Ishikawa (cell line): ENCODE measurements at regions not wholly inside any gene's neighbourhood (a gene's known extent, or its start where the extent isn't known, plus 50 kb on each side); places are given as distances from the start of the nearest gene placed in this dataset.
A peak's percentile ranks its signal among the peaks of the same experiment; 100 is the strongest.

Source experiments
- CEBPB ChIP-seq: IDR thresholded peaks from 2 replicates; pipeline ENCODE4 v1.6.1; 2012
- CREB1 ChIP-seq: IDR thresholded peaks from 2 replicates; pipeline ENCODE4 v1.6.1; 2012; ENCODE audit warnings: low read depth
- EGR1 ChIP-seq: IDR thresholded peaks from 2 replicates; pipeline ENCODE4 v1.6.1; 2012
- EP300 ChIP-seq: IDR thresholded peaks from 2 replicates; pipeline ENCODE4 v1.6.1; 2012; ENCODE audit warnings: borderline replicate concordance
- FOXM1 ChIP-seq: IDR thresholded peaks from 2 replicates; pipeline ENCODE4 v1.6.1; 2012; ENCODE audit warnings: low read depth, borderline replicate concordance
- MAX ChIP-seq: IDR thresholded peaks from 2 replicates; pipeline ENCODE4 v1.6.1; 2012
- NFIC ChIP-seq: IDR thresholded peaks from 2 replicates; pipeline ENCODE4 v1.6.1; 2012
- RAD21 ChIP-seq: IDR thresholded peaks from 2 replicates; pipeline ENCODE4 v1.6.1; 2012; ENCODE audit warnings: low read depth
- TAF1 ChIP-seq: IDR thresholded peaks from 2 replicates; pipeline ENCODE4 v1.6.1; 2012; ENCODE audit warnings: low read depth, mild to moderate bottlenecking
- TEAD4 ChIP-seq: IDR thresholded peaks from 2 replicates; pipeline ENCODE4 v1.6.1; 2012
- YY1 ChIP-seq: IDR thresholded peaks from 2 replicates; pipeline ENCODE4 v1.6.1; 2012; ENCODE audit warnings: low read depth
- ZBTB7A ChIP-seq: IDR thresholded peaks from 2 replicates; pipeline ENCODE4 v1.6.1; 2012; ENCODE audit warnings: low read depth
- TF ChIP-seq, protein P1 (sequence below): IDR thresholded peaks from 2 replicates; pipeline ENCODE4 v1.6.1; 2012; ENCODE audit warnings: low read depth, mild to moderate bottlenecking

DNA sequence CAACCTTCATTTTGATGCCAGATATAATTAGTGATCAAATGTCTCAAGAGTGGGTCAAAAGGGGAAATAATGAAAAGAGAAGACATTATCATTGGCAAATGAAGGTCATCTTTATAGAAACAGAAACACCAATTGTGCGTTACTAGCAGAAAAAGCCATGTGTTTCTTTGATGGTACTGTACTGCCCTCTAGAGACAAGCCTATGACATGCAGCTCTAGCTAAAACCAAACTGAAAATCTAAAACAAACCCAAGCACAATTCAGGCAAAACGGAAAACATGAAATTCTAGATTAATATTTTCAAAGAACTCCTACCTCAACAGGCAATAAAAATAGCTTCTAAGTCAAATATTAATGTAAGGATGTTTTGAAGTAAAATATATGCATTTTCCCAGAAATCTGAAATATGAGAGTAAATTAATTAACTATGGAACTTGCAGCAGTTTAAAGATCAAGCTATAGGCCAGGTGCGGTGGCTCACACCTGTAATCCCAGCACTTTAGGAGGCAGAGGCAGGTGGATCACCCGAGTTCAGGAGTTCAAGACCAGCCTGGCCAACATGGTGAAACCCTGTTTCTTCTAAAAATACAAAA is 115.4 kb downstream of the KLHL28 start:
- TF ChIP-seq, protein P1, sequence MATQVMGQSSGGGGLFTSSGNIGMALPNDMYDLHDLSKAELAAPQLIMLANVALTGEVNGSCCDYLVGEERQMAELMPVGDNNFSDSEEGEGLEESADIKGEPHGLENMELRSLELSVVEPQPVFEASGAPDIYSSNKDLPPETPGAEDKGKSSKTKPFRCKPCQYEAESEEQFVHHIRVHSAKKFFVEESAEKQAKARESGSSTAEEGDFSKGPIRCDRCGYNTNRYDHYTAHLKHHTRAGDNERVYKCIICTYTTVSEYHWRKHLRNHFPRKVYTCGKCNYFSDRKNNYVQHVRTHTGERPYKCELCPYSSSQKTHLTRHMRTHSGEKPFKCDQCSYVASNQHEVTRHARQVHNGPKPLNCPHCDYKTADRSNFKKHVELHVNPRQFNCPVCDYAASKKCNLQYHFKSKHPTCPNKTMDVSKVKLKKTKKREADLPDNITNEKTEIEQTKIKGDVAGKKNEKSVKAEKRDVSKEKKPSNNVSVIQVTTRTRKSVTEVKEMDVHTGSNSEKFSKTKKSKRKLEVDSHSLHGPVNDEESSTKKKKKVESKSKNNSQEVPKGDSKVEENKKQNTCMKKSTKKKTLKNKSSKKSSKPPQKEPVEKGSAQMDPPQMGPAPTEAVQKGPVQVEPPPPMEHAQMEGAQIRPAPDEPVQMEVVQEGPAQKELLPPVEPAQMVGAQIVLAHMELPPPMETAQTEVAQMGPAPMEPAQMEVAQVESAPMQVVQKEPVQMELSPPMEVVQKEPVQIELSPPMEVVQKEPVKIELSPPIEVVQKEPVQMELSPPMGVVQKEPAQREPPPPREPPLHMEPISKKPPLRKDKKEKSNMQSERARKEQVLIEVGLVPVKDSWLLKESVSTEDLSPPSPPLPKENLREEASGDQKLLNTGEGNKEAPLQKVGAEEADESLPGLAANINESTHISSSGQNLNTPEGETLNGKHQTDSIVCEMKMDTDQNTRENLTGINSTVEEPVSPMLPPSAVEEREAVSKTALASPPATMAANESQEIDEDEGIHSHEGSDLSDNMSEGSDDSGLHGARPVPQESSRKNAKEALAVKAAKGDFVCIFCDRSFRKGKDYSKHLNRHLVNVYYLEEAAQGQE: no peak
- TF ChIP-seq YY1 (no peak), CREB1 (no peak), TEAD4 (no peak), TAF1 (no peak), CEBPB (no peak), MAX (no peak), EP300 (no peak), NFIC (no peak), RAD21 (peak; percentile 93), EGR1 (no peak), FOXM1 (no peak), ZBTB7A (no peak)
